GM03348 (cell line): ENCODE measurements at regions not wholly inside any gene's neighbourhood (a gene's known extent, or its start where the extent isn't known, plus 50 kb on each side); places are given as distances from the start of the nearest gene placed in this dataset.

Source experiments
- DNase-seq: peaks from one replicate; pipeline ENCODE4 v3.0.0; 2012; ENCODE audit warnings: low spot score

- peak; percentile 10 for DNase-seq
Measured at GRCh38 chr10:4196771-4197390, 411.9 kb upstream of the KLF6 start.

GRCh38 chr10:4196183-4196582 lies 411.2 kb upstream of the KLF6 start:
- no peak for DNase-seq

- peak; percentile 19 for DNase-seq
Measured at GRCh38 chr10:4195213-4195612, 410.2 kb upstream of the KLF6 start.

- DNase-seq = peak; percentile 23
Measured at GRCh38 chr10:4194231-4194630, 409.2 kb upstream of the KLF6 start.

GRCh38 chr10:4191894-4192293 lies 406.9 kb upstream of the KLF6 start:
- no peak for DNase-seq

- DNase-seq = no peak
Measured at GRCh38 chr10:4191354-4191753, 406.3 kb upstream of the KLF6 start.

GRCh38 chr10:4190876-4191275 lies 405.9 kb upstream of the KLF6 start:
- no peak for DNase-seq

- no peak for DNase-seq
Measured at GRCh38 chr10:4189281-4189680, 404.3 kb upstream of the KLF6 start.

GRCh38 chr10:4188406-4188805 lies 403.4 kb upstream of the KLF6 start:
- no peak for DNase-seq

- no peak for DNase-seq
Measured at GRCh38 chr10:4186849-4187540, 402.0 kb upstream of the KLF6 start.

GRCh38 chr10:4183761-4184261 lies 398.8 kb upstream of the KLF6 start:
- no peak for DNase-seq

- peak; percentile 19 for DNase-seq
Measured at GRCh38 chr10:4181621-4182049, 396.6 kb upstream of the KLF6 start.

- peak; percentile 48 for DNase-seq
Measured at GRCh38 chr10:4181081-4181480, 396.1 kb upstream of the KLF6 start.

GRCh38 chr10:4177791-4178190 lies 392.8 kb upstream of the KLF6 start:
- DNase-seq = peak; percentile 16

- no peak for DNase-seq
Measured at GRCh38 chr10:4176500-4177281, 391.7 kb upstream of the KLF6 start.

GRCh38 chr10:4174197-4174596 lies 389.2 kb upstream of the KLF6 start:
- DNase-seq = no peak

GRCh38 chr10:4170633-4171314 lies 385.8 kb upstream of the KLF6 start:
- DNase-seq = no peak

- DNase-seq = no peak
Measured at GRCh38 chr10:4170181-4170580, 385.2 kb upstream of the KLF6 start.

GRCh38 chr10:4169448-4169847 lies 384.4 kb upstream of the KLF6 start:
- no peak for DNase-seq

GRCh38 chr10:4167216-4167615 lies 382.2 kb upstream of the KLF6 start:
- DNase-seq = no peak

GRCh38 chr10:4162571-4163286 lies 377.7 kb upstream of the KLF6 start:
- no peak for DNase-seq

GRCh38 chr10:4159173-4159572 lies 374.2 kb upstream of the KLF6 start:
- no peak for DNase-seq
